HG03103 (cell line): ENCODE measurements at regions not wholly inside any gene's neighbourhood (a gene's known extent, or its start where the extent isn't known, plus 50 kb on each side); places are given as distances from the start of the nearest gene placed in this dataset.
"Not testable (repeated sequence)": the region's sequence is repeated elsewhere in the genome, so short reads cannot be mapped to it uniquely, and the experiment has no call there.

Experiments
- ATAC-seq: cut with Tn5 transposase; IDR thresholded peaks from one replicate; pipeline ENCODE4 v1.9.1; 2021; ENCODE audit warnings: low read depth; ENCODE audit not compliant: unreplicated experiment

- no peak for ATAC-seq
Observed at GRCh38 chr7:68187532-68187931, 1190.9 kb downstream of the TYW1 start.

DNA sequence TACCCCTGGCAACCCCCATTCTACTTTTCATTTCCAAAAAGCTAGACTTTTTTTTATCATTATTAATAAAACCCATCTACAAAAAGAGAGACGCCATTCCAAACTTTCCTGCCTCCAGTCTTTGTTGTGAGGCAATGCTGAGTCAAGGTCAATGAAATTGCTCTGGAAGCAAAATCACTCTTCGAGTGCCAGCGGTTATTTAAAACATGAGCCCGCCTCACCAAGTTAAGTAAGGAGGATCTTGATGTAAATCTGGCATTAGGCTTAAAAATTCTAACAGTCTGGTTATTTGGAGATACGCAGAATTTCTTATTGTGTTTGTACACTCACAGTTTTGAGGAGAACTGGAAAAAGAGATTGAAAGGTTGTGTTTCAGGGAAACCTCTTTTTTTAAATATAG, 1196.3 kb downstream of the TYW1 start:
- no peak for ATAC-seq

DNA sequence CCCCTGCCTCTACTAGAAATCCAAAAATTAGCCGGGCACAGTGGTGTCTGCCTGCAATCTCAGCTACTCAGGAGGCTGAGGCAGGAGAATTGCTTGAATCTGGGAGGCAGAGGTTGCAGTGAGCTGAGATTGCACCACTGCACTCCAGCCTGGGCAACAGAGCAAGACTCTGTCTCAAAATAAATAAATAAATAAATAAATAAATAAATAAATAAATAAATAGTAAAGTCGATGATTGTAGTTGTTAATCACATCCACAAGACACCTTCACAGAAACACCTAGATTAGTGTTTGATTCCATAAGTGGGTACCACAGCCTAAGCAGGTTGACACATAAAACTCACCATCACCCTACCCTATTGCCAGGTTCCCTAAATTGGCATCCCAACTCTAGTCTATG, 1199.0 kb downstream of the TYW1 start:
- not testable (repeated sequence) for ATAC-seq

GRCh38 chr7:68200051-68200670, 1203.5 kb downstream of the TYW1 start:
- no peak for ATAC-seq

- no peak for ATAC-seq
Observed at GRCh38 chr7:68203251-68203650, 1206.6 kb downstream of the TYW1 start.

DNA sequence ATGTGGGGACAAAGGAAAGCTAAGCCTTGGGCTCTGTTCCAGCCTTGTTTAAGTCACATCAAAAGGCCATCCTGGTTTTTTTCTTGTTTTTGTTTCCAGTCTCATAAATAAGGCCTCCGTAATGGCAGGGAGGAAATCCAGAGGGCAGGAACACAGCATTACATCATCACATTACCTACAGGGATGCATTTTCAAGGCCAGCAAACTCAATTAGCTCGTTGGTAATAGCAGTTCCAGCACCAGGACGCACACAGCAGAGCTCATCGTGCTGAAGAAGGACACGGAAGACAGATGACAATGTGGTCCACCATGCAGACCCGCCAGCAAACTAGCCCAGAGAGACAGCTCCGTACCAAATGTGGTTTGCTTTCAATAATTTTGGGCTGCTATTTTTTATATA, 1209.2 kb downstream of the TYW1 start:
- ATAC-seq: no peak

DNA sequence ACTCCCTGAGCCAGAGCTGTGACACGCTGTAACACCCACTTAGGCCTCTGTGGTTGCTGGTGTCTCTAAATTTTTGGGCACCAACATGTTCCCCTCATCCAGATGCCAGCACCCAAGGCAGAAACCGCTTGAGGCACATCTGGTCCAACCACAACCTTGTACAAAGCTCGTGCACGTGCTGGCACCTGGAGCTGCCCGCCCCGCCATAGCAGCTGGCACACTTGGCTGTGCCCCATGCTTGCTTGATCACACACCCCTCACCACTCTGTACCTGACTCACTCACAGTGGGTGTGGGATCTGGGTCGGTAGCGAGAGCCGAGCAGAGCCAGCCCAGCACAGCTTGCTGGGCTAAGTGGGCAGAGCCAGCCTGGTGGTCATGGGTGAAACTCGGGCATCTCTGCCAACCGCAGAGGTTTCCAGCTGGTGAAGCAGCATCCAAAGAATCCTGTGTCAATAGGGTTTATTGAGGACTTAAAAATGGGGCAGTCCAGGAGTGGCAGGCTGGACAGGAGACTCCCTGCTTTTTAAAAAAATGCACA, 1210.4 kb downstream of the TYW1 start:
- no peak for ATAC-seq

GRCh38 chr7:68207676-68208075, 1211.0 kb downstream of the TYW1 start:
- no peak for ATAC-seq

DNA sequence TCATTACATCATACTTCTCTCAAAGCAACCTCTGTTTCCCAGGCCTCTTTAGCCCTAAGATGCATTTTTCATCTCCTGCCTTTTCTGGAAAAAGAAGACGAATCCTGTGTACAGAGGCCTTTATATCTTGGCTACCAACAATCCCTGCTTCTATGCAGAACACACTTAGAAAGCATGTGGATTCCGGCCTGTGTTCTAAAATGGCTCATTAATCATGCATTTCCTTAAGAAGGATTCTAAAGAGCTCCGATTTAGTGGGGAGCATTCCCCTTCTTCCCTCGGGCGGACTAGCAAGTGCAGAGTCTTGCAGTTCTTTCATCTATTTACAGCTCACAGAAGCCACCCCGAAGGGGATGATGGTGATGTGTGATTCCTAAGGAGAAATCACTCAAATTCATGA, 1212.9 kb downstream of the TYW1 start:
- no peak for ATAC-seq

DNA sequence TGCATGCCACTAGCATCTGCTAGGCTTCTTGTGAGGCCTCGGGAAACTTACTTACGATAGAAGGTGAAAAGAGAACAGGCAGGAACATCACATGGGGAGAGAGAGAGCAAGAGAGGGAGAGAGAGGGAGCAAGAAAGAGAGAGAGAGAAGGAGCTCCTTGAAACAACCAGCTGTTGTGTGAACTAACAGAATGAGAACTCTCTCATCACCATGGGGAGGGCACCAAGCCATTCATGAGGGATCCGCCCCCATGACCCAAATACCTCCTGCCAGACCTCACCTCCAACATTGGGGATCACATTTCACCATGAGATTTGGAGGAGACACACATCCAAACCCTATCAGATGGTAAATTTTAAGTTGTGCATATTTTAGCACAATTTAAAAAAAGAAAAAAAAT, 1217.2 kb downstream of the TYW1 start:
- ATAC-seq: no peak

- no peak for ATAC-seq
Observed at GRCh38 chr7:68216051-68216450, 1219.4 kb downstream of the TYW1 start.

DNA sequence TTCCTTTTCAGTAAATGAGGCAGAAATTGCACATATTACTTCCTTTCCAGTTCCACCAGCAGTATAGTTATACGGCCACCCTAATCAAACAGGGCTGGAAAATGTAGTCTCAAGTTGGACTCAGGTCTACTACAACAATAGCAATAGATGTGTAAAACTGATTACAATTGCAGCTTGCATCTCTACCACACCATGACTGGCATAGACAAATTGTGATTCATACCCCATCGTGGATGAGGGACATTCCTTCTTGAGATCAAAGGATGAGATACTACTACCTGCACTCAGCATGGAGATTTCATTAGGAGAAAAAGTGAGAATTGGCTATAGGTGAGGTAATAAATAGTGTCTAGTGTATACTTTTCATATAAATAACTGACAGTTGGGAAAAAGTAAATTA, 1220.8 kb downstream of the TYW1 start:
- ATAC-seq: no peak

DNA sequence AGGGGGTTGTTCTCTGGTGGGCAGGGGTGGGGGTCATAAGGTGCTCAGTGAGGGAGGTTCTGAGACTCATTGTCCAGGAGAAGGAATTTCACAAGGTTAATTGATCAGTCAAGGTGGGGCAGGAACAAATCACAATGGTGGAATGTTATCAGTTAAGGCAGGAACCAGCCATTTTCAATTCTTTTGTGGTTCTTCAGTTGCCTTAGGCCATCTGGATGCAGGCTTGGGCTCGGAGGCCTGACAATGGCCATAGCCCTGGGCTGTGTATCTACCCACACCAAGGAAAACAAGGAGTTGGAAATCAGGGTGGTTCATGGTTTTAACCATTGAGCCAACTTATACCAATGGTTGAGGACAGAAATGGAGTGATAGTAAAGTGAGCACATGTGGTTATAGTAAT, 1221.8 kb downstream of the TYW1 start:
- ATAC-seq: no peak

DNA sequence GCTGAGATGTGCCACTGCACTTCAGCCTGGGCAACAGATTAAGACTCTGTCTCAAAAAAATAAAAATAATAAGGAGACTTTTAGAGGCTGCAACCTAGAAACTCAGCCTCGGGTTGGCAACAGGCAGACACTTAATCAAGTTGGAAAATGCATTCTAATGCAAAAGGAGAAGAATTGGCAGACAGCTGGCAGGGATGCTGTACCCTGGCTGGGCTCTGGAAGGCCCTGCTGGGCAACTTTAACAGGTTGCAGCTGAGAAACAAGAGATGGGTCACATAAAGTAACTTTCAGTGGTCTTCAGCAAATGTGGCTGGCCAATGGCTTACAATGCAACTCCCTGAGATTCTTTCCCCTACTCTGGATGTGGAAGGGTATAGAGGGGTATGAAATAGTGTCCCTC, 1225.7 kb downstream of the TYW1 start:
- no peak for ATAC-seq

DNA sequence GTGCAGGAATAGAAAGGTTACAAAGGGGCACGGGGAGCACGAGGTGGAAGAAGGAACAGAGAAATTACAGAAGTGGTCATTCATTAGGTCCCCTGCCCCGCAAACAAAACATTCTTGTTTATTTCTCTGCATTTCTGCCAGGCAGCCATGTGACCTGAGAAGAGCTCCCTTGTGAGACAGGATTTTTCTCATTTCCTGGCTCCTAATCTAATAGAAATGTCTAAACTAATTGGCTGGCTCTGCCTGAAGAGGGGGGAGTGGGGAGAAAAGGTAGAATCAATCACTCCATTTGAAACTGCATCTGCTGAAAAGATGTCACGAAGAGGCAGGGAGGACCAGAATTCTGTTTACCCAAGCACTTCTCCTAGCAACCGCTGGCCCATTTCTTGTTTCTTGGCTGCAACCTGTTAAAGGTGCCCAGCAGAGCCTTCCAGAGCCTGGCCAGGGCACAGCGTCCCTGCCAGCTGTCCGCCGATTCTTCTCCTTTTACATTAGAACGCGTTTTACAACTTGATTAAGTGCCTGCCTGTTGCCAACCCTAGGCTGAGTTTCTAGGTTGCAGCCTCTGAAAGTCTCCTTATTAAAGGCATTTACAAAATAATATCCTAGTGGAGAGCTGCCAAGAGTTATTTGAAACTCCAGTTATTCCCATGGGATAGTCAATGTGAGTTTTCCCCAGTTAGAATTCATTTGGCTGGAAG, 1227.6 kb downstream of the TYW1 start:
- no peak for ATAC-seq

DNA sequence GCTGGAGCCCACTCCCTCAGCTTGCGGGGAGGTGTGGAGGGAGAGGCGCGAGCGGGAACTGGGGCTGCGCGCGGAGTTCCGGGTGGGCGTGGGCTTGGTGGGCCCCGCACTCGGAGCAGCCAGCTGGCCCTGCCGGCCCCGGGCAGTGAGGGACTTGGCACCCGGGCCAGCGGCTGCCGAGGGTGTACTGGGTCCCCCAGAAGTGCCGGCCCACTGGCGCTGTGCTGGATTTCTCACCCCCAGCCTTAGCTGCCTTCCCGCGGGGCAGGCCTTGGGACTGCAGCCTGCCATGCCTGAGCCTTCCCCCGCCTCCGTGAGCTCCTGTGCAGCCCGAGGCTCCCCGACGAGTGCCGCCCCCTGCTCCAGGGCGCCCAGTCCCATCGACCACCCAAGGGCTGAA, 1234.4 kb downstream of the TYW1 start:
- ATAC-seq: not testable (repeated sequence)

DNA sequence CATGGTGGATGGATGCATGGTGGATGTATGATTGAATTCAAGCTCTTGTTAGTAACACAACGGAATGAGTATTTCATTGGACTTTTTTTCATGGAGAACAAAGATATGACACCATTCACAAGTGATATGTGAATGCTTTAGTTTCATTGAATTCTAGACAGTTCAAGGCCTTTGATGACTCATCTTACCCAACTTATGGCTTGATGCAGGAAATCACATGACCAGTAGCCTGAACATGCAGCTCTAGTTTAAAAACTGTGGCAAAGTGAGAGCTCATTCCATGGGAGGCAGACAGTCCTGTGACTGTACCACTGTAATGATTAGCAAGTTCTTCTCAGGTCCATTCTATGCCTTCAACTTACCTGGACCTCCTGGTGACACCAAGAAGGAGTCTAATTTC, 1239.3 kb downstream of the TYW1 start:
- ATAC-seq: no peak

GRCh38 chr7:68238204-68238805, 1241.7 kb downstream of the TYW1 start:
- no peak for ATAC-seq

DNA sequence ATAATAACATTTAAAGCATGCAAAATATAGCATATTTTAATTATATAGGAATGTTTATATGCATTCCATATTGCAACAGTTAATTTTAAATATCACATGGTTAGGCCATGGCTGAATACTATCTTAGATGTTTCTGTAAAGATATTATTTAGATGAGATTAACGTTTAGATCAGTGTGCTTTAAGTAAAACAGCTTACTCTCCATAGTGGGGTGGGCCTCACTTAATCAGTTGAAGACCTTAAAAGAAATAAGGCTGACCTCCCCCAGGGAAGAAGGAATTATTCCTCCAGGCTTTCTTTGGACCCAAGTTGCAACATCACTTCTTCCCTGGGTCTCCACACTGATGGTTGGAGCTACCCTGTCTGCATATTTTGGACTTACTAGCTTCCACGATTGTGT, 1246.5 kb downstream of the TYW1 start:
- ATAC-seq: no peak

DNA sequence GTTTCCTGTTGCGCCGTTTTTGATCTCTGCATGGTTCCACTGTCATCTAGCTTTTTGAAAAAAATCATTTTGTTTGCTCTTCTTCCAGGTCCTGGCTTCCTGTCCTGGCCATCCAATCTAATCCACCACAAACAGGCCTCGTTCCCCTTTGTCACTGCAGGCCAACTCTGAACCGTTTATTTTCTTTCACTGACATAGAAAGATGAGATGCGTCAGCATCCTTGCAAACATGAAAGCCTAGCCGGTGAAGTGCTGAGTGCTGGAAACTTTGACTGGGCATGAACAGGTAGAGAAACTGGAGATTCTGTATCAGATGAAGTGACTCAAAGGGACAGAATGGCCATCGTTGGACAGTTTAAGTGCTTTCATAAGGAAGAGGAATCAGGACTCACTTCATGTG, 1247.8 kb downstream of the TYW1 start:
- no peak for ATAC-seq

GRCh38 chr7:68245688-68246087, 1249.1 kb downstream of the TYW1 start:
- ATAC-seq: no peak

- ATAC-seq: no peak
Observed at GRCh38 chr7:68246189-68246633, 1249.6 kb downstream of the TYW1 start.
